ENCODE measurements at regions not wholly inside any gene's neighbourhood (a gene's known extent, or its start where the extent isn't known, plus 50 kb on each side); places are given as distances from the start of the nearest gene placed in this dataset.

DNA sequence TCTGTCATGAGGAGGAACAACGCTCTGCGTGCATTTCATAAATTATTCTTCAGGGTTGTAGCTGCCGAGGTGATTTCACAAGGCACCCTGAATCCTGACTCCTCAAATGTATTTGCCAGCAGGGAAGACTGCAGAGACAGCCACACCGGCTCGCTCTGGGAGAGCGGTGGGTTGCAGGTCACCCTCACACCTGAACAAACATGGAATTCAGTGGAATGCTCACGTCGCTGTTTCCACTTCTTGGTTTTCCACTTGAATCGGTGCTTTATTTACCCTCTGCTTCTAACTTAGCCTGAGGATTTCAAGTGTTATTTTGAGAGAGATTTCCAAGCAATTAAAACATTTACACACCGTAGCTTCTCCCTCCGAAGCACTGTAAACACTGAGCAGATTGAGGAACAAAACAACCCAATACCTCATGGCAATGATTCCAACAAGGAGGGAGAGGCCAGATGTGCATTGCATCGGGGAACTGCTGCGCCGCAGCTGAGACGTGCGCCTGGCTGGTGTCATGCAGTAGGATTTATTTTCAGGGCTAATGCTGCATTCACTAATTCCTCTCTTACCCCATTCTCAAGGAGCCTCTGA lies 59.5 kb upstream of the GGTLC1 start:
- TF ChIP-seq, protein P1, sequence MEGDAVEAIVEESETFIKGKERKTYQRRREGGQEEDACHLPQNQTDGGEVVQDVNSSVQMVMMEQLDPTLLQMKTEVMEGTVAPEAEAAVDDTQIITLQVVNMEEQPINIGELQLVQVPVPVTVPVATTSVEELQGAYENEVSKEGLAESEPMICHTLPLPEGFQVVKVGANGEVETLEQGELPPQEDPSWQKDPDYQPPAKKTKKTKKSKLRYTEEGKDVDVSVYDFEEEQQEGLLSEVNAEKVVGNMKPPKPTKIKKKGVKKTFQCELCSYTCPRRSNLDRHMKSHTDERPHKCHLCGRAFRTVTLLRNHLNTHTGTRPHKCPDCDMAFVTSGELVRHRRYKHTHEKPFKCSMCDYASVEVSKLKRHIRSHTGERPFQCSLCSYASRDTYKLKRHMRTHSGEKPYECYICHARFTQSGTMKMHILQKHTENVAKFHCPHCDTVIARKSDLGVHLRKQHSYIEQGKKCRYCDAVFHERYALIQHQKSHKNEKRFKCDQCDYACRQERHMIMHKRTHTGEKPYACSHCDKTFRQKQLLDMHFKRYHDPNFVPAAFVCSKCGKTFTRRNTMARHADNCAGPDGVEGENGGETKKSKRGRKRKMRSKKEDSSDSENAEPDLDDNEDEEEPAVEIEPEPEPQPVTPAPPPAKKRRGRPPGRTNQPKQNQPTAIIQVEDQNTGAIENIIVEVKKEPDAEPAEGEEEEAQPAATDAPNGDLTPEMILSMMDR (conservative IDR thresholded peaks at IDR 0.05; ENCODE audit: low read depth, low read length): no peak
- no peak for TF ChIP-seq EZH2 (IDR thresholded peaks at IDR 0.05; ENCODE audit: borderline replicate concordance, low read depth, low read length, poor library complexity, severe bottlenecking)

Measured in A673 (cell line).